ENCODE measurements at regions not wholly inside any gene's neighbourhood (a gene's known extent, or its start where the extent isn't known, plus 50 kb on each side); places are given as distances from the start of the nearest gene placed in this dataset.
A peak's percentile ranks its signal among the peaks of the same experiment; 100 is the strongest.

GRCh38 chr16:5500526-5500925 lies 402.9 kb upstream of the EEF2KMT start:
- no peak for DNase-seq

- DNase-seq, result no peak
These were observed 401.0 kb upstream of the EEF2KMT start for GRCh38 chr16:5498562-5498961.

- DNase-seq, result no peak
These were observed 398.4 kb upstream of the EEF2KMT start for GRCh38 chr16:5496013-5496412.

- DNase-seq, result peak; percentile 50
These were observed 392.9 kb upstream of the EEF2KMT start for GRCh38 chr16:5490499-5490898.

GRCh38 chr16:5488581-5488980 lies 391.0 kb upstream of the EEF2KMT start:
- no peak for DNase-seq

- no peak for DNase-seq
These were observed 390.1 kb upstream of the EEF2KMT start for GRCh38 chr16:5487728-5488127.

- no peak for DNase-seq
These were observed 384.7 kb upstream of the EEF2KMT start for GRCh38 chr16:5482256-5482655.

GRCh38 chr16:5480431-5481195 lies 383.0 kb upstream of the EEF2KMT start:
- no peak for DNase-seq

- no peak for DNase-seq
These were observed 382.3 kb upstream of the EEF2KMT start for GRCh38 chr16:5479926-5480325.

- no peak for DNase-seq
These were observed 380.4 kb upstream of the EEF2KMT start for GRCh38 chr16:5478036-5478435.

GRCh38 chr16:5477251-5477650 lies 379.7 kb upstream of the EEF2KMT start:
- no peak for DNase-seq

GRCh38 chr16:5472552-5472951 lies 375.0 kb upstream of the EEF2KMT start:
- DNase-seq, result no peak

- no peak for DNase-seq
These were observed 370.9 kb upstream of the EEF2KMT start for GRCh38 chr16:5468488-5468887.

GRCh38 chr16:5467552-5467951 lies 370.0 kb upstream of the EEF2KMT start:
- DNase-seq, result no peak

GRCh38 chr16:5466551-5466950 lies 369.0 kb upstream of the EEF2KMT start:
- no peak for DNase-seq

GRCh38 chr16:5465714-5466113 lies 368.1 kb upstream of the EEF2KMT start:
- no peak for DNase-seq

GRCh38 chr16:5463820-5464219 lies 366.2 kb upstream of the EEF2KMT start:
- DNase-seq, result no peak

- DNase-seq, result no peak
These were observed 364.0 kb upstream of the EEF2KMT start for GRCh38 chr16:5461574-5461973.

- DNase-seq, result no peak
These were observed 363.5 kb upstream of the EEF2KMT start for GRCh38 chr16:5461141-5461540.

- DNase-seq, result no peak
These were observed 363.1 kb upstream of the EEF2KMT start for GRCh38 chr16:5460701-5461100.

- DNase-seq, result no peak
These were observed 362.3 kb upstream of the EEF2KMT start for GRCh38 chr16:5459863-5460262.

GRCh38 chr16:5455110-5455509 lies 357.5 kb upstream of the EEF2KMT start:
- no peak for DNase-seq

- DNase-seq, result no peak
These were observed 356.8 kb upstream of the EEF2KMT start for GRCh38 chr16:5454349-5454748.

GRCh38 chr16:5451641-5452040 lies 354.0 kb upstream of the EEF2KMT start:
- no peak for DNase-seq

GRCh38 chr16:5450409-5451104 lies 353.0 kb upstream of the EEF2KMT start:
- no peak for DNase-seq

Measured in activated CD4-positive, alpha-beta T cell treated with anti-CD3 and anti-CD28 coated beads, Interleukin-2, Interleukin-6, amounts not matched to agents 100 ng/mL and 50 ng/mL, durations not matched to agents 16 hours and 8 hours (primary cell).